ENCODE measurements at regions not wholly inside any gene's neighbourhood (a gene's known extent, or its start where the extent isn't known, plus 50 kb on each side); places are given as distances from the start of the nearest gene placed in this dataset.

DNA sequence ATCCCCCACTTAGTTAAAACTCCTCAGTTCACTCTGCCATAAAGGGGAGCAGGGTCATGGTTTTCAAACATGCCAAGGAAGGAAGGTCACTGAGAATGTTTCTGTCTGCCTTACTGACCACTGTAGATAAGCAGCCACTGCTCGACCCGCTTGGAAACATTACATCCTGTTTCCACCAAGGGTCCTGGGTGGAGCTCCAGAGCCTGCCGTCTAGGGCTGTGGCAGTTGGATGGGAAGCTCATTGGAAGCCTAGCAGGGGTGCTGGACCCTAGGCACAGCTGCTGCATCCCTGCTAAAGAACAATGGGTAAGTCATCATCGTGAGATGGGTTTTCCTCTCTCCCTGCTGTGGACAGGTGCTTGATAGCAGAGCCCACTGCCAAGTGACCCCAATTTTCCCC, 76.0 kb upstream of the SRD5A3 start:
- no peaks in the 10 kb centered on the region for H3K9me3 ChIP-seq
- no peaks in the 10 kb centered on the region for H3K27me3 ChIP-seq
- H3K27ac ChIP-seq, result no peak overlapping the region
- 53 to 58% methylated on average over 4 of the region's 4 CpGs for WGBS, 2 donors
- intact Hi-C loops (cut with DNase I; ENCODE audit: low total_unique reads), result no loop called here
- H3K36me3 ChIP-seq (ENCODE audit: low read depth, missing control alignments), result no peaks in the 10 kb centered on the region
- no peak overlapping the region for H3K4me3 ChIP-seq
- no peak for TF ChIP-seq POLR2A (IDR thresholded peaks at IDR 0.05)
- TF ChIP-seq, protein P1, sequence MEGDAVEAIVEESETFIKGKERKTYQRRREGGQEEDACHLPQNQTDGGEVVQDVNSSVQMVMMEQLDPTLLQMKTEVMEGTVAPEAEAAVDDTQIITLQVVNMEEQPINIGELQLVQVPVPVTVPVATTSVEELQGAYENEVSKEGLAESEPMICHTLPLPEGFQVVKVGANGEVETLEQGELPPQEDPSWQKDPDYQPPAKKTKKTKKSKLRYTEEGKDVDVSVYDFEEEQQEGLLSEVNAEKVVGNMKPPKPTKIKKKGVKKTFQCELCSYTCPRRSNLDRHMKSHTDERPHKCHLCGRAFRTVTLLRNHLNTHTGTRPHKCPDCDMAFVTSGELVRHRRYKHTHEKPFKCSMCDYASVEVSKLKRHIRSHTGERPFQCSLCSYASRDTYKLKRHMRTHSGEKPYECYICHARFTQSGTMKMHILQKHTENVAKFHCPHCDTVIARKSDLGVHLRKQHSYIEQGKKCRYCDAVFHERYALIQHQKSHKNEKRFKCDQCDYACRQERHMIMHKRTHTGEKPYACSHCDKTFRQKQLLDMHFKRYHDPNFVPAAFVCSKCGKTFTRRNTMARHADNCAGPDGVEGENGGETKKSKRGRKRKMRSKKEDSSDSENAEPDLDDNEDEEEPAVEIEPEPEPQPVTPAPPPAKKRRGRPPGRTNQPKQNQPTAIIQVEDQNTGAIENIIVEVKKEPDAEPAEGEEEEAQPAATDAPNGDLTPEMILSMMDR (IDR thresholded peaks at IDR 0.05), result no peak
- no peak for DNase-seq
- H3K4me1 ChIP-seq, result no peaks in the 10 kb centered on the region

DNA sequence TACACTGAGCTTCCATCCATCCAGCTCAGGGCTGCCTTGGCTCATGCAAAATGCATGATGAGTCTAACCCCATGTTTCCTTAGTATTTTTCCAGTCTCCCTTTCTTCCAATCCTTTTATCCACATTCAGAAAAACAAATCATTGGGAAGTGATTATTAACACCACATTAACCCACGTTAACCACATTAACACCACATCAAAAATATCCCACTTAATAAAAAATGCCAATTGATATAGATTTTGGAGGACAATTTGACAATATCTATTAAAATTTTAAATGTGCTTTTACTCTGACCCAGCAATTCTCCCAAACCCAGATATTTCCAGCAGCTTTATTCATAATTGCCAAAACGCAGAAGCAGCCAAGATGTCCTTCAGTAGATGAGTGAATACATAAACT, 75.6 kb upstream of the SRD5A3 start:
- WGBS, 2 donors, result 77 to 88% methylated on average over 2 of the region's 2 CpGs
- DNase-seq, result no peak
- intact Hi-C loops (cut with DNase I; ENCODE audit: low total_unique reads), result no loop called here
- Histone ChIP-seq H3K27me3 (no peaks in the 10 kb centered on the region), H3K4me3 (no peak overlapping the region), H3K9me3 (no peaks in the 10 kb centered on the region), H3K36me3 (ENCODE audit: low read depth, missing control alignments) (no peaks in the 10 kb centered on the region), H3K27ac (no peak overlapping the region), H3K4me1 (no peaks in the 10 kb centered on the region)
- TF ChIP-seq, protein P1 (IDR thresholded peaks at IDR 0.05), result no peak
- no peak for TF ChIP-seq POLR2A (IDR thresholded peaks at IDR 0.05)

DNA sequence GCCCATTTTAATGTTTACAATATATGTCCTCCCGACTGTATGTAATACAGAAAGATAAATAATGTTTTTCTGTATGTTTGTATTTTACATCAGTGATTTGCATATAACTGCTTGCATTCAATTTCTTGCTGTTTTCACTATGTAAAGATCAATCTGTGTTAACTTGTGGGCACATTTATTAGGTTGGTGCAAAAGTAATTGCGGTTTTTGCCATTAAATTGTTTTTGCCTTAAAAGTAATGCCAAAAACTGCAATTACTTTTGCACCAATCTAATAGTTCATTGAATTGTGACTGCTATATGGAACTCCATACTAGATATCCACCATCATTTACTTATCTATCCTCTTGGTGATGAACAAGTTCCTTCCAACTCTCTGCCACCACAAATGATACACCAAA, 73.9 kb upstream of the SRD5A3 start:
- no peak for TF ChIP-seq POLR2A (IDR thresholded peaks at IDR 0.05)
- TF ChIP-seq, protein P1 (IDR thresholded peaks at IDR 0.05), result no peak
- no peaks in the 10 kb centered on the region for H3K4me1 ChIP-seq
- no peaks in the 10 kb centered on the region for H3K36me3 ChIP-seq (ENCODE audit: low read depth, missing control alignments)
- DNase-seq, result no peak
- intact Hi-C loops (cut with DNase I; ENCODE audit: low total_unique reads), result no loop called here
- H3K9me3 ChIP-seq, result no peaks in the 10 kb centered on the region
- H3K4me3 ChIP-seq, result no peak overlapping the region
- no peaks in the 10 kb centered on the region for H3K27me3 ChIP-seq
- H3K27ac ChIP-seq, result no peak overlapping the region
- 70 to 83% methylated on average over 2 of the region's 2 CpGs for WGBS, 2 donors

DNA sequence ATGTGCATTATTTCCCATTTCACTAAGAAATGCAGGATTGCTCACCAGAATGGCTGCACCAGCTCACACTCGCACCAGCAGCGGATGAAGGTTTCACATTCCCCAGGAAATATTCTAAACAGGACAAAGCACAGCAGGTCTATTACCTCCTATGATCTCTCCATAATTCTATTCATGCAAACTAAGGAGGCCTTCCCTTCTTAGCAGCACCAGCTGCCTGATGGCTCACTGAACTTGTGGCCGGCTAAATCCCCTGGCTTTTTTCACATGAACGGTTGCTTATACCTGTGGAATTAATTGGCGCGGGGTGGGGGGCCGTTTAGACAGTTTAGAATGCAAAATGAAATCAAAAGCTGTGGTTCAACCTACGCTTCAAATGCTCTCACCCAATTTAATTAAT, 73.5 kb upstream of the SRD5A3 start:
- Histone ChIP-seq H3K27me3 (no peaks in the 10 kb centered on the region), H3K36me3 (ENCODE audit: low read depth, missing control alignments) (no peaks in the 10 kb centered on the region), H3K4me3 (no peak overlapping the region), H3K9me3 (no peaks in the 10 kb centered on the region), H3K27ac (no peak overlapping the region), H3K4me1 (no peaks in the 10 kb centered on the region)
- 88 to 90% methylated on average over 8 of the region's 8 CpGs for WGBS, 2 donors
- intact Hi-C loops (cut with DNase I; ENCODE audit: low total_unique reads), result no loop called here
- no peak for TF ChIP-seq POLR2A (IDR thresholded peaks at IDR 0.05)
- TF ChIP-seq, protein P1 (IDR thresholded peaks at IDR 0.05), result no peak
- DNase-seq, result no peak

DNA sequence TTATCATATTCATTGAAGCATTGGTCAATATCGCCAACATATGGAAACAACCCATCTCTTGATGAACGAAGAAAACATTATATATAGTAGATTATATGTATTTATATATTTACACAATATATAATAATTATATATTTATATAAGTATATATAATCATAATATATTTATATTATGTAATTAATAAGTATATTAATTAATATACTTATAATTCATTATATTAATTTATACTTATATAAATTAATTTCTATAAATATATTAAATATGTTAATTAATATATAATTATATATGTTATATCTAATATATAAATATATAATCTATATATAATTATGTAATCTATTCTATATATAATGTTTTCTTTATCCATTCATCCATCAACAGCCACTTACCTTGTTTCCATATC, 69.0 kb upstream of the SRD5A3 start:
- Histone ChIP-seq H3K4me1 (no peaks in the 10 kb centered on the region), H3K27me3 (no peaks in the 10 kb centered on the region), H3K4me3 (no peak overlapping the region), H3K36me3 (ENCODE audit: low read depth, missing control alignments) (no peaks in the 10 kb centered on the region), H3K9me3 (no peaks in the 10 kb centered on the region), H3K27ac (no peak overlapping the region)
- no peak for DNase-seq
- TF ChIP-seq POLR2A (IDR thresholded peaks at IDR 0.05), result no peak
- TF ChIP-seq, protein P1 (IDR thresholded peaks at IDR 0.05), result no peak
- intact Hi-C loops (cut with DNase I; ENCODE audit: low total_unique reads), result no loop called here
- WGBS, 2 donors, result 88 to 91% methylated on average over 2 of the region's 2 CpGs
